ENCODE measurements at regions not wholly inside any gene's neighbourhood (a gene's known extent, or its start where the extent isn't known, plus 50 kb on each side); places are given as distances from the start of the nearest gene placed in this dataset.

- no peak overlapping the region for H3K4me3 ChIP-seq (replicated peaks; ENCODE audit: low read depth, low read length)
- TF ChIP-seq, protein P1, sequence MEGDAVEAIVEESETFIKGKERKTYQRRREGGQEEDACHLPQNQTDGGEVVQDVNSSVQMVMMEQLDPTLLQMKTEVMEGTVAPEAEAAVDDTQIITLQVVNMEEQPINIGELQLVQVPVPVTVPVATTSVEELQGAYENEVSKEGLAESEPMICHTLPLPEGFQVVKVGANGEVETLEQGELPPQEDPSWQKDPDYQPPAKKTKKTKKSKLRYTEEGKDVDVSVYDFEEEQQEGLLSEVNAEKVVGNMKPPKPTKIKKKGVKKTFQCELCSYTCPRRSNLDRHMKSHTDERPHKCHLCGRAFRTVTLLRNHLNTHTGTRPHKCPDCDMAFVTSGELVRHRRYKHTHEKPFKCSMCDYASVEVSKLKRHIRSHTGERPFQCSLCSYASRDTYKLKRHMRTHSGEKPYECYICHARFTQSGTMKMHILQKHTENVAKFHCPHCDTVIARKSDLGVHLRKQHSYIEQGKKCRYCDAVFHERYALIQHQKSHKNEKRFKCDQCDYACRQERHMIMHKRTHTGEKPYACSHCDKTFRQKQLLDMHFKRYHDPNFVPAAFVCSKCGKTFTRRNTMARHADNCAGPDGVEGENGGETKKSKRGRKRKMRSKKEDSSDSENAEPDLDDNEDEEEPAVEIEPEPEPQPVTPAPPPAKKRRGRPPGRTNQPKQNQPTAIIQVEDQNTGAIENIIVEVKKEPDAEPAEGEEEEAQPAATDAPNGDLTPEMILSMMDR (IDR thresholded peaks at IDR 0.05; ENCODE audit: low read depth, low read length, missing control alignments), result no peak
- DNase-seq (ENCODE audit: extremely low read depth, low read depth), result no peak
Measured at GRCh38 chr2:208827109-208827508, 420.5 kb downstream of the PTH2R start.

GRCh38 chr2:208827549-208828221 lies 421.1 kb downstream of the PTH2R start:
- no peak for DNase-seq (ENCODE audit: extremely low read depth, low read depth)
- no peak overlapping the region for H3K4me3 ChIP-seq (replicated peaks; ENCODE audit: low read depth, low read length)
- TF ChIP-seq, protein P1 (IDR thresholded peaks at IDR 0.05; ENCODE audit: low read depth, low read length, missing control alignments), result no peak

- no peak for DNase-seq (ENCODE audit: extremely low read depth, low read depth)
- TF ChIP-seq, protein P1 (IDR thresholded peaks at IDR 0.05; ENCODE audit: low read depth, low read length, missing control alignments), result no peak
- H3K4me3 ChIP-seq (replicated peaks; ENCODE audit: low read depth, low read length), result no peak overlapping the region
Measured at GRCh38 chr2:208830203-208830602, 423.6 kb downstream of the PTH2R start.

- TF ChIP-seq, protein P1 (IDR thresholded peaks at IDR 0.05; ENCODE audit: low read depth, low read length, missing control alignments), result no peak
- no peak overlapping the region for H3K4me3 ChIP-seq (replicated peaks; ENCODE audit: low read depth, low read length)
- DNase-seq (ENCODE audit: extremely low read depth, low read depth), result no peak
Measured at GRCh38 chr2:208847651-208848050, 441.1 kb downstream of the PTH2R start.

DNA sequence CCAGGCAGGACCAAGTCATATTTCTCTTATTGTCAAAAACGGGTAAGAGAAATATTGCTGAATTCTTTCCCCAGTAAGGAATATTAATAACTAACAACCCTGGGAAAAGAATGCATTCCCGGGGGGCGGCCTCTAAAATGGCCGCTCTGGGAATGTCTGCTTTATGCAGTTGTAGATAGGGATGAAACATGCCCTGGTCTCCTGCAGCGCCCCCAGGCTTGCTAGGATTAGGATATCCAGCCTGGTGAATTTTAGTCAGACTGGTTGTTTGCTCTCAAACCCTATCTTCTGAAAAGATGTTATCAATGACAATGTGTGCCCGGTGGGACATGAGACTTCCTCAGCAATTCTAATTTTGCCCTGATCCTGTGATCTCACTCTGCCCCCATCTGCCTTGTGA lies 448.1 kb downstream of the PTH2R start:
- no peak overlapping the region for H3K4me3 ChIP-seq (replicated peaks; ENCODE audit: low read depth, low read length)
- no peak for DNase-seq (ENCODE audit: extremely low read depth, low read depth)
- TF ChIP-seq, protein P1 (IDR thresholded peaks at IDR 0.05; ENCODE audit: low read depth, low read length, missing control alignments), result no peak

GRCh38 chr2:208867374-208867773 lies 460.8 kb downstream of the PTH2R start:
- TF ChIP-seq, protein P1 (IDR thresholded peaks at IDR 0.05; ENCODE audit: low read depth, low read length, missing control alignments), result no peak
- H3K4me3 ChIP-seq (replicated peaks; ENCODE audit: low read depth, low read length), result no peak overlapping the region
- no peak for DNase-seq (ENCODE audit: extremely low read depth, low read depth)

- TF ChIP-seq, protein P1 (IDR thresholded peaks at IDR 0.05; ENCODE audit: low read depth, low read length, missing control alignments), result no peak
- H3K4me3 ChIP-seq (replicated peaks; ENCODE audit: low read depth, low read length), result no peak overlapping the region
- no peak for DNase-seq (ENCODE audit: extremely low read depth, low read depth)
Measured at GRCh38 chr2:208872591-208872990, 466.0 kb downstream of the PTH2R start.
